ENCODE measurements at regions not wholly inside any gene's neighbourhood (a gene's known extent, or its start where the extent isn't known, plus 50 kb on each side); places are given as distances from the start of the nearest gene placed in this dataset.

- intact Hi-C loops (cut with DNase I) = no loop called here
- H3K4me3 ChIP-seq = no peak overlapping the region
- H3K27me3 ChIP-seq (ENCODE audit: insufficient read depth in 3 of 3, low read length in 2 of 3) = no peaks in the 10 kb centered on the region
- no peaks in the 10 kb centered on the region for H3K9me3 ChIP-seq
- no peak for TF ChIP-seq CTCF (IDR thresholded peaks at IDR 0.05)
- DNase-seq (no peak), ATAC-seq (no peak)
- no peaks in the 10 kb centered on the region for H3K4me1 ChIP-seq
- no peak overlapping the region for H3K27ac ChIP-seq
- no peaks in the 10 kb centered on the region for H3K36me3 ChIP-seq (ENCODE audit: insufficient read depth in 1 of 2, low read depth in 1 of 2)
Observed at GRCh38 chrX:126395909-126396308, 156.7 kb downstream of the DCAF12L1 start.

- TF ChIP-seq CTCF (IDR thresholded peaks at IDR 0.05) = no peak
- 37 to 42% (median 37%) methylated on average over 2 of the region's 2 CpGs for WGBS, 3 donors
- H3K27me3 ChIP-seq (ENCODE audit: insufficient read depth in 3 of 3, low read length in 2 of 3) = no peaks in the 10 kb centered on the region
- DNase-seq (no peak), ATAC-seq (no peak)
- H3K4me3 ChIP-seq = no peak overlapping the region
- no peaks in the 10 kb centered on the region for H3K4me1 ChIP-seq
- H3K27ac ChIP-seq = no peak overlapping the region
- no peaks in the 10 kb centered on the region for H3K9me3 ChIP-seq
- H3K36me3 ChIP-seq (ENCODE audit: insufficient read depth in 1 of 2, low read depth in 1 of 2) = no peaks in the 10 kb centered on the region
- intact Hi-C loops (cut with DNase I) = no loop called here
Observed at GRCh38 chrX:126394681-126395080, 157.9 kb downstream of the DCAF12L1 start.

- H3K4me1 ChIP-seq = no peaks in the 10 kb centered on the region
- no peak for ATAC-seq
- TF ChIP-seq CTCF (IDR thresholded peaks at IDR 0.05) = no peak
- no peak for DNase-seq
- intact Hi-C loops (cut with DNase I) = no loop called here
- H3K36me3 ChIP-seq (ENCODE audit: insufficient read depth in 1 of 2, low read depth in 1 of 2) = no peaks in the 10 kb centered on the region
- no peak overlapping the region for H3K4me3 ChIP-seq
- 51 to 73% (median 61%) methylated on average over 3 of the region's 3 CpGs for WGBS, 3 donors
- H3K27ac ChIP-seq = no peak overlapping the region
- H3K27me3 ChIP-seq (ENCODE audit: insufficient read depth in 3 of 3, low read length in 2 of 3) = no peaks in the 10 kb centered on the region
- H3K9me3 ChIP-seq = no peaks in the 10 kb centered on the region
Observed at GRCh38 chrX:126393284-126393683, 159.3 kb downstream of the DCAF12L1 start.

GRCh38 chrX:126376465-126376864 is 176.1 kb downstream of the DCAF12L1 start:
- intact Hi-C loops (cut with DNase I) = no loop called here
- Histone ChIP-seq H3K27ac (no peak overlapping the region), H3K4me1 (no peaks in the 10 kb centered on the region), H3K9me3 (no peaks in the 10 kb centered on the region), H3K4me3 (no peak overlapping the region), H3K36me3 (ENCODE audit: insufficient read depth in 1 of 2, low read depth in 1 of 2) (no peaks in the 10 kb centered on the region), H3K27me3 (ENCODE audit: insufficient read depth in 3 of 3, low read length in 2 of 3) (no peaks in the 10 kb centered on the region)
- TF ChIP-seq CTCF (IDR thresholded peaks at IDR 0.05) = no peak
- 75 to 86% (median 78%) methylated on average over 3 of the region's 3 CpGs for WGBS, 3 donors
- no peak for DNase-seq
- ATAC-seq = no peak

- Histone ChIP-seq H3K4me1 (no peaks in the 10 kb centered on the region), H3K27ac (no peak overlapping the region), H3K27me3 (ENCODE audit: insufficient read depth in 3 of 3, low read length in 2 of 3) (no peaks in the 10 kb centered on the region), H3K36me3 (ENCODE audit: insufficient read depth in 1 of 2, low read depth in 1 of 2) (no peaks in the 10 kb centered on the region), H3K4me3 (no peak overlapping the region), H3K9me3 (no peaks in the 10 kb centered on the region)
- DNase-seq = no peak
- ATAC-seq = no peak
- no peak for TF ChIP-seq CTCF (IDR thresholded peaks at IDR 0.05)
- intact Hi-C loops (cut with DNase I) = no loop called here
Observed at GRCh38 chrX:126342859-126343258, 176.8 kb upstream of the DCAF12L2 start.

All from psoas muscle (tissue), 7 donors.